HG03432 (cell line): ENCODE measurements at regions not wholly inside any gene's neighbourhood (a gene's known extent, or its start where the extent isn't known, plus 50 kb on each side); places are given as distances from the start of the nearest gene placed in this dataset.

Source experiments
- ATAC-seq: cut with Tn5 transposase; IDR thresholded peaks from one replicate; pipeline ENCODE4 v1.9.1; 2021; ENCODE audit warnings: mild to moderate bottlenecking, moderate library complexity; ENCODE audit not compliant: unreplicated experiment

- ATAC-seq: no peak
These were observed 392.5 kb downstream of the PBX1 start for GRCh38 chr1:164951508-164951907.

- ATAC-seq: no peak
These were observed 391.6 kb downstream of the PBX1 start for GRCh38 chr1:164950541-164950986.

- ATAC-seq: no peak
These were observed 390.9 kb downstream of the PBX1 start for GRCh38 chr1:164949771-164950471.

DNA sequence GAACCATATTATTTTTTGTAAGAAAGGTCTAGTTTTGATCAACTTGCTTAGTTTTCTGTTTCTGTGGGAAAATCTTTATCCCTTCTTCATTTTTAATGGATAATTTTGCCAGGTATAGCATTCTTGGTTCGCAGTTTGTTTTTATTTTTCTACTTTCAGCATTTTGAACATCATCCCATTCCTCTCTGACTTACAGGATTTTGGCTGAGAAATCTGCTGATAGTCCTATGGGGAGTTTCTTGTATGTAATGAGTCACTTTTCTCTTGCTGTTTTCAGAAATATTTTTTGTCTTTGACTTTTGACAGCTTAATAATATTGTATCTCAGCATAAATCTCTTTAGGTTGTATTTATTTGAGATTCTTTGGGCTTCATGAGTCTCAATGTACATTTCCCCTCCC lies 389.1 kb downstream of the PBX1 start:
- ATAC-seq: no peak

DNA sequence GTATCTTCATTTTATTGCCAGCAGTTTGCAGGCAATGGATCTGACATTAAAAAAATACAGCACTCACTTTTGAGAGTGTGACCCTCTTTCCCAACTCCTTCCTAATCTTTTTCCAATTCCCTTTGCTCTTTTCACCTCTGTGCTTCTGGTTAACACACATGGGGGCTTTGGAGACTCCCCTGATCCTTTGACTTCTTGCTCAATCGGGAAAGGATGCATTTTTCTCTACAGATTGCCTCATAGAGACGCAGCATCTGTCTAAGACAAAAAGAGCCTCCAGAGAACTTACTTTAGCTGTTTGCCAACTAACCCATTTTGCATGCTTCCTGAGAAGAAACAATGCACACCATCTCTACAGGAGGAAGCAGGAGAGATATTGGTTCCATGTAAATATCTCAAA lies 378.3 kb downstream of the PBX1 start:
- ATAC-seq: no peak

DNA sequence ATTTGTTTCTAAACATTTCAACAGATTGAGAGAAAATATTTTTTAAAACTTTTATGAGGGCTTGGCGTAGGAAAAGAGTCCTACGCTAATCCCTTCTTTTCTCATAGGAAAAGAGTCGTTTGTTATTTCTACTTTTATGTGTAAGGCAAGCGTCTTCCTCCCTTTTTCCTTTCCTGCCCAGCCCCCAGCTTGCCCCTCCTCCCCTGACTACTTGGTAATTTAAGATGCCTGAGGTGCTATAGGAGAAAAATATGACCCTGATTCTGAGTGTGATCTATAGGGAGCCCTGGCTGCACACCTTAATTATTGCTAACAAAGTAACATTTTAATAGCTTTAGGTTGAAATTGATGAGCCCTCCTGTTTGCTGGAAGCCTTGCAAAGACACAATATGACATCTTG lies 373.6 kb downstream of the PBX1 start:
- no peak for ATAC-seq

GRCh38 chr1:164930833-164931232 lies 371.8 kb downstream of the PBX1 start:
- no peak for ATAC-seq

GRCh38 chr1:164930241-164930640 lies 371.3 kb downstream of the PBX1 start:
- no peak for ATAC-seq

DNA sequence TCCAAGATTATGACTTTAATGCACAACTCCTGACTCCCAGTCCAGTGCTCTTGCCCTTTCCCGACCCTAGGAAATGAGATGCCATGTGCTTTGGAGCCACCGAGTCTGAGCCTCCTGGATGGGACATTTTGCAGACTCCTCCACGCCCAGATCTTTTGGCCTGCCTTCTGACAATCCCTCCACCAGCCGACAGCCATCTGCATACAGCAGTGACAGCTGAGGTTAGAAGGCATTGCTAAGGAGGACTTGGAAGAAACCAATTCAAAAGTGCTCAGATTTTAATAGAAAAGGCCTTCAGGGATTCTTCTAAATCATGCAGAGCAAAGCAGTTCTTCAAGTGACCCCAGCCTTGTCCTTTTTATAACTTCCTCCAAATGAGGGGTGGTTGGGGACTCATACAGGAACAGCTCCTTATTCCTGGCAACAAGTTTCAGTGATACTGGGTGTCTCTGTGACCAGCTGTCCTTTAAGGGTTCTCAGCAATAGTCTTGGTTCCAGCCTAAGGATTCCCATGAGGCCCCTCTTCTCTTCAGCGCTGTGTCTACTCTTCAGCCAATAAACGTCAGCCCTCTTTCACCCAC lies 369.3 kb downstream of the PBX1 start:
- ATAC-seq: no peak

DNA sequence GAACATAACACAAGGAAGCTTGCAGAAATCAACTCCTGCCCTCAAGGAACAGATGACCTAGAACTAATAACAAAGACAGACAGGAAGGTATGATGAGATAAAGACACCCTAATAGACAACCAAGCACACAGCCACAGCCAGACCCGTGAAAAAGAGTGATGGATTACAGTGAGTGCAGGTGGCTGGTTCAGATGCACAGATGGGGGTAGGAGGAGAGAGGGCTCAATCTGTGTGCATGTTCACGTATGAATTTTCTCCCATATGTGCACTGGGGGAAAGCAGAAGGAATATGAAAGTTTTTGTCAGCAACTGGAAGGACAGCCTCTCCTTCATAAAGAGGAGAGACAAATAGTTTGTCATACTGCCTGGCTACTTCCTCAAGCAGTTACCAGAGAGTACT lies 367.1 kb downstream of the PBX1 start:
- no peak for ATAC-seq

GRCh38 chr1:164922585-164922984 lies 363.6 kb downstream of the PBX1 start:
- ATAC-seq: no peak

GRCh38 chr1:164921493-164921892 lies 362.5 kb downstream of the PBX1 start:
- ATAC-seq: no peak

GRCh38 chr1:164918140-164918539 lies 359.2 kb downstream of the PBX1 start:
- no peak for ATAC-seq

DNA sequence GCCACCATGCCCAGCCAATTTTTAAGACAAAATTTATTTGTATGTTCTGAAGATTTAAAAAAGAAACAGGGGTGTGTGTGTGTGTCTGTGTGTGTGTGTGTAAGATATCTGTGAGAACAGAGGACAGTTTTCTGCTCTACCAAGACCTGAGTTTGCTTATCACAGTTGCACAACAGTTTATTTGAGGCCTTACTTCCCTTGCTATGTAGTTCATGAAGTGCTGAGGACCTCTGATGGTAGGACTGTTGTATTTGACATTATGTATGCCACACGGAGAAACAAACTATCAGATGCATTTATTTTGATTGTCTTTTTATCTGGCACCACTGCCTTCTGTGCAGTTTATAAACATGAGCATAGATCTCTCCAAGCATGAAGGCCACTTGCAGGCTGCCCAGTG lies 355.2 kb downstream of the PBX1 start:
- ATAC-seq: no peak

- no peak for ATAC-seq
These were observed 353.3 kb downstream of the PBX1 start for GRCh38 chr1:164912290-164912689.

DNA sequence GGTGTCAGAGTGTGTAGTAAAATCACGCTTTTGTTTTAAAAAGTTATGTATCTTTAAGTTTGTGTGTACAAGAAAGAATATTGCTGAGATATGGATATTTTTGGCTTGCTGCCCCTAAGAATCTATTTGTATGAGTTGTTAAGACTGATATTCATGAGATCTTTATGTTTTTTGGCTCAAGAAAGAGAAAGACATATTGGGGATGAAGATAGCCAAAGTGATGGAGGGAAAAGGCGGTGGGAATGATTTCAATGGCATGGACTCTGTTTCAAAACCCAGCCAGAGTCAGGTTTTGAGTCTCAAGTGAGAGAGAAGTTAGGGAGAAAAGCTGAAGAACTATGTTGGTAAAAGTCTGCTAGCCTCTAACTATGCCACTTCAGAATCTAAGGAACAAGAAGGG lies 351.7 kb downstream of the PBX1 start:
- no peak for ATAC-seq

DNA sequence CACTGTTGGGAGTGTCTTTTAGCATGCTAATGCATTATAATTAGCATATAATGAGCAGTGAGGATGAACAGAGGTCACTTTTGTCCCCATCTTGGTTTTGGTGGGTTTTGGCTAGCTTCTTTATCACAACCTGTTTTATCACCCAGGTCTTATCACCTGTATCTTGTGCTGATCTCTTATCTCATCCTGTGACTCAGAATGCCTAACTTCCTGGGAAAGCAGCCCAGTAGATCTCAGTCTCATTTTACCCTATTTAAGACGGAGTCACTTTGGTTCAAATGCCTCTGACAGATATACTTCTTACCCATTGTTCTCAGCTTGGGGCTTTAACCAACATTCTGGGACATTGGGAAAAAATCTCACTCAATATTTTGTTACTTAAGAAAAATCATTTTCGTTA lies 348.7 kb downstream of the PBX1 start:
- no peak for ATAC-seq

DNA sequence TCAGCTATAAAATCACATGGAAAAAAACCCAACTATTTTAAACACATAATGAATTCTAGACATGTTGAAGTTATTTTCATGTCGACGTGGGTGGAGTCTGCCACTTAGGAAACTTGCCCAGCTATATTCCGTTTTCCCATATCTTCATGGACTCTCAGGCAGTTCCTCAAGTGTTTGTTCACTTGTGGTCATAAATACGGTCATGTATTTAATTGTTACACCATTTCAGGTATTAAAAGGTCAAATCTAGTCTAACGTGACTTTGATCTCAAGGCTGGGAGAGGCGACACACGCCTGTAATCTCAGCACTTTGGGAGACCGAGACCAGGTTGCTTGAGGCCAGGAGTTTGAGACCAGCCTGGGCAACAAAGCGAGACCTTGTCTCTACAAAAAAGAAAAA lies 346.9 kb downstream of the PBX1 start:
- ATAC-seq: no peak

- no peak for ATAC-seq
These were observed 343.5 kb downstream of the PBX1 start for GRCh38 chr1:164902491-164902890.
